ENCODE measurements at regions not wholly inside any gene's neighbourhood (a gene's known extent, or its start where the extent isn't known, plus 50 kb on each side); places are given as distances from the start of the nearest gene placed in this dataset.

- Mint-ChIP-seq H3K36me3 (ENCODE audit: low read depth, unreplicated experiment) (no peaks in the 10 kb centered on the region), H3K27me3 (ENCODE audit: low read depth, unreplicated experiment) (no peaks in the 10 kb centered on the region), H3K9me3 (ENCODE audit: unreplicated experiment) (peaks cover 4% of the 10 kb centered on the region), H3K4me3 (ENCODE audit: unreplicated experiment) (no peak overlapping the region), H3K4me1 (ENCODE audit: low read depth, unreplicated experiment) (peaks cover 21% of the 10 kb centered on the region), H3K27ac (ENCODE audit: unreplicated experiment) (no peak overlapping the region)
- Histone ChIP-seq H3K4me1 (ENCODE audit: insufficient read depth, low read length) (peaks cover 13% of the 10 kb centered on the region), H2AFZ (ENCODE audit: low read depth, low read length) (no peak overlapping the region), H4K20me1 (ENCODE audit: insufficient read depth, low read length) (no peaks in the 10 kb centered on the region), H3K27me3 (ENCODE audit: insufficient read depth, low read length) (no peaks in the 10 kb centered on the region), H3K4me3 (ENCODE audit: insufficient read depth, low read depth, low read length) (no peak overlapping the region), H3K27ac (ENCODE audit: low read depth, low read length) (no peak overlapping the region), H3K36me3 (ENCODE audit: insufficient read depth, low read length) (no peaks in the 10 kb centered on the region), H3K9ac (ENCODE audit: low read length) (no peak overlapping the region), H3K9me3 (ENCODE audit: insufficient read depth, low read depth, low read length) (peaks cover 5% of the 10 kb centered on the region), H3K79me2 (ENCODE audit: insufficient read depth, low read length) (no peaks in the 10 kb centered on the region), H3K4me2 (ENCODE audit: low read length) (no peak overlapping the region)
- TF ChIP-seq EZH2 (IDR thresholded peaks at IDR 0.05; ENCODE audit: insufficient read depth, low read length) (no peak), CTCF (IDR thresholded peaks at IDR 0.05; ENCODE audit: insufficient read depth, low read depth, low read length) (no peak)
- no peak for FAIRE-seq
- DNase-seq (ENCODE audit: low read depth), result no peak
Measured at GRCh38 chr20:23267909-23268308, 82.7 kb upstream of the NXT1 start.

GRCh38 chr20:23266530-23267398, 83.8 kb upstream of the NXT1 start:
- no peak overlapping the region for H2AFZ ChIP-seq (ENCODE audit: low read depth, low read length)
- no peaks in the 10 kb centered on the region for H3K27me3 Mint-ChIP-seq (ENCODE audit: low read depth, unreplicated experiment)
- peaks cover 5% of the 10 kb centered on the region for H3K9me3 ChIP-seq (ENCODE audit: insufficient read depth, low read depth, low read length)
- H3K36me3 ChIP-seq (ENCODE audit: insufficient read depth, low read length), result no peaks in the 10 kb centered on the region
- H3K4me3 Mint-ChIP-seq (ENCODE audit: unreplicated experiment), result no peak overlapping the region
- H3K4me2 ChIP-seq (ENCODE audit: low read length), result no peak overlapping the region
- H3K79me2 ChIP-seq (ENCODE audit: insufficient read depth, low read length), result no peaks in the 10 kb centered on the region
- FAIRE-seq, result no peak
- H3K4me1 ChIP-seq (ENCODE audit: insufficient read depth, low read length), result peaks cover 13% of the 10 kb centered on the region
- no peaks in the 10 kb centered on the region for H3K36me3 Mint-ChIP-seq (ENCODE audit: low read depth, unreplicated experiment)
- TF ChIP-seq CTCF (IDR thresholded peaks at IDR 0.05; ENCODE audit: insufficient read depth, low read depth, low read length) (no peak), EZH2 (IDR thresholded peaks at IDR 0.05; ENCODE audit: insufficient read depth, low read length) (no peak)
- H3K27ac ChIP-seq (ENCODE audit: low read depth, low read length), result no peak overlapping the region
- peaks cover 21% of the 10 kb centered on the region for H3K4me1 Mint-ChIP-seq (ENCODE audit: low read depth, unreplicated experiment)
- H3K9me3 Mint-ChIP-seq (ENCODE audit: unreplicated experiment), result peaks cover 4% of the 10 kb centered on the region
- H3K9ac ChIP-seq (ENCODE audit: low read length), result no peak overlapping the region
- H4K20me1 ChIP-seq (ENCODE audit: insufficient read depth, low read length), result no peaks in the 10 kb centered on the region
- H3K27ac Mint-ChIP-seq (ENCODE audit: unreplicated experiment), result no peak overlapping the region
- DNase-seq (ENCODE audit: low read depth), result no peak
- H3K27me3 ChIP-seq (ENCODE audit: insufficient read depth, low read length), result no peaks in the 10 kb centered on the region
- H3K4me3 ChIP-seq (ENCODE audit: insufficient read depth, low read depth, low read length), result no peak overlapping the region

GRCh38 chr20:23265226-23265625, 85.4 kb upstream of the NXT1 start:
- TF ChIP-seq EZH2 (IDR thresholded peaks at IDR 0.05; ENCODE audit: insufficient read depth, low read length), result no peak
- TF ChIP-seq CTCF (IDR thresholded peaks at IDR 0.05; ENCODE audit: insufficient read depth, low read depth, low read length), result no peak
- Mint-ChIP-seq H3K27me3 (ENCODE audit: low read depth, unreplicated experiment) (no peaks in the 10 kb centered on the region), H3K4me3 (ENCODE audit: unreplicated experiment) (no peak overlapping the region), H3K9me3 (ENCODE audit: unreplicated experiment) (peaks cover 4% of the 10 kb centered on the region), H3K36me3 (ENCODE audit: low read depth, unreplicated experiment) (no peaks in the 10 kb centered on the region), H3K4me1 (ENCODE audit: low read depth, unreplicated experiment) (peaks cover 12% of the 10 kb centered on the region), H3K27ac (ENCODE audit: unreplicated experiment) (no peak overlapping the region)
- Histone ChIP-seq H3K36me3 (ENCODE audit: insufficient read depth, low read length) (no peaks in the 10 kb centered on the region), H3K9ac (ENCODE audit: low read length) (no peak overlapping the region), H3K4me3 (ENCODE audit: insufficient read depth, low read depth, low read length) (no peak overlapping the region), H3K79me2 (ENCODE audit: insufficient read depth, low read length) (no peaks in the 10 kb centered on the region), H3K27ac (ENCODE audit: low read depth, low read length) (no peak overlapping the region), H3K4me2 (ENCODE audit: low read length) (no peak overlapping the region), H4K20me1 (ENCODE audit: insufficient read depth, low read length) (no peaks in the 10 kb centered on the region), H3K27me3 (ENCODE audit: insufficient read depth, low read length) (no peaks in the 10 kb centered on the region), H3K4me1 (ENCODE audit: insufficient read depth, low read length) (peaks cover 5% of the 10 kb centered on the region), H3K9me3 (ENCODE audit: insufficient read depth, low read depth, low read length) (peaks cover 5% of the 10 kb centered on the region), H2AFZ (ENCODE audit: low read depth, low read length) (no peak overlapping the region)
- FAIRE-seq (no peak), DNase-seq (ENCODE audit: low read depth) (no peak)
